OCI-LY7 (cell line): ENCODE measurements at regions not wholly inside any gene's neighbourhood (a gene's known extent, or its start where the extent isn't known, plus 50 kb on each side); places are given as distances from the start of the nearest gene placed in this dataset.

Source experiments
- BruUV-seq: library from RNA; stranded (reverse); fragments of 400-500 nt; replicated peaks from 2 replicates; lab custom pipeline; 2021; lab: Mats Ljungman, UMichigan
- CTCF ChIA-PET: fragments of 300-600 bp; sonication (Branson Sonifier 250); formaldehyde crosslinking; loops from one replicate; lab custom pipeline; 2022; ENCODE audit warnings: antibody characterized with exemption; ENCODE audit not compliant: unreplicated experiment; lab: Charles Lee
- POLR2A ChIA-PET: fragments of 300-600 bp; sonication (Branson Sonifier 250); formaldehyde crosslinking; loops from one replicate; lab custom pipeline; 2022; ENCODE audit warnings: antibody characterized with exemption; lab: Charles Lee
- DNase-seq: peaks from one replicate; pipeline ENCODE4 v3.0.0-alpha.2; 2015; ENCODE audit warnings: low spot score
- H2AFZ ChIP-seq: fragments of 200-600 bp; sonication (generic), shearing (Covaris generic); 2 replicates; pipeline ENCODE4 v1.6.1; 2014; ENCODE audit warnings: mild to moderate bottlenecking, antibody characterized with exemption, low read length, moderate library complexity
- H3K27ac ChIP-seq: fragments of 200-600 bp; sonication (generic); 2 replicates; pipeline ENCODE4 v1.5.1; 2014; ENCODE audit warnings: mixed run types, low read depth, mild to moderate bottlenecking, moderate library complexity, low read length, inconsistent platforms; ENCODE audit not compliant: poor library complexity, severe bottlenecking
- H3K36me3 ChIP-seq: fragments of 200-600 bp; sonication (generic); 2 replicates; pipeline ENCODE4 v1.6.1; 2014; ENCODE audit warnings: mild to moderate bottlenecking, antibody characterized with exemption, low read length, moderate library complexity, mixed read lengths; ENCODE audit not compliant: insufficient read depth
- H3K4me1 ChIP-seq: fragments of 200-600 bp; sonication (generic); 2 replicates; pipeline ENCODE4 v1.5.1; 2014; ENCODE audit warnings: mild to moderate bottlenecking, low read length; ENCODE audit not compliant: insufficient read depth, poor library complexity, severe bottlenecking
- H3K4me2 ChIP-seq: fragments of 200-600 bp; sonication (generic); 2 replicates; pipeline ENCODE4 v1.6.1; 2014; ENCODE audit warnings: mild to moderate bottlenecking, low read length
- H3K4me3 ChIP-seq: fragments of 200-600 bp; sonication (generic); 2 replicates; pipeline ENCODE4 v1.5.1; 2014; ENCODE audit warnings: mild to moderate bottlenecking, low read depth, low read length; ENCODE audit not compliant: poor library complexity, severe bottlenecking
- H3K79me2 ChIP-seq: fragments of 200-600 bp; sonication (generic); 2 replicates; pipeline ENCODE4 v1.6.1; 2016; ENCODE audit warnings: low read depth, mild to moderate bottlenecking, low read length, moderate library complexity, mixed read lengths; ENCODE audit not compliant: insufficient read depth
- H3K9me2 ChIP-seq: fragments of 200-600 bp; sonication (generic); 2 replicates; pipeline ENCODE4 v1.6.1; 2016; ENCODE audit warnings: mild to moderate bottlenecking, low read length, mixed read lengths; ENCODE audit not compliant: insufficient read depth
- H3K9me3 ChIP-seq: fragments of 200-600 bp; sonication (generic); 2 replicates; pipeline ENCODE4 v1.6.1; 2014; ENCODE audit warnings: mild to moderate bottlenecking, mixed run types, low read length, mixed read lengths
- H4K20me1 ChIP-seq: fragments of 200-600 bp; sonication (generic); 2 replicates; pipeline ENCODE4 v1.6.1; 2014; ENCODE audit warnings: mild to moderate bottlenecking, antibody characterized with exemption, low read length, moderate library complexity, mixed read lengths; ENCODE audit not compliant: insufficient read depth
- EZH2phosphoT487 ChIP-seq: fragments of 200-600 bp; sonication (generic); IDR thresholded peaks from 2 replicates; pipeline ENCODE4 v1.6.1; 2018; ENCODE audit warnings: low read depth, borderline replicate concordance, mild to moderate bottlenecking, mixed run types, antibody characterized with exemption, low read length, moderate library complexity, mixed read lengths
- intact Hi-C: fragments of 100-400 bp; cut with micrococcal nuclease; formaldehyde crosslinking; loops from one replicate; pipeline ENCODE4 v1.10.0; 2022; ENCODE audit not compliant: unreplicated experiment
- TF ChIP-seq, protein P1 (sequence below): fragments of 200-600 bp; sonication (generic); conservative IDR thresholded peaks from 2 replicates; pipeline ENCODE4 v1.5.1; 2014; ENCODE audit warnings: mild to moderate bottlenecking, antibody characterized with exemption, low read length, moderate library complexity, mixed read lengths

DNA sequence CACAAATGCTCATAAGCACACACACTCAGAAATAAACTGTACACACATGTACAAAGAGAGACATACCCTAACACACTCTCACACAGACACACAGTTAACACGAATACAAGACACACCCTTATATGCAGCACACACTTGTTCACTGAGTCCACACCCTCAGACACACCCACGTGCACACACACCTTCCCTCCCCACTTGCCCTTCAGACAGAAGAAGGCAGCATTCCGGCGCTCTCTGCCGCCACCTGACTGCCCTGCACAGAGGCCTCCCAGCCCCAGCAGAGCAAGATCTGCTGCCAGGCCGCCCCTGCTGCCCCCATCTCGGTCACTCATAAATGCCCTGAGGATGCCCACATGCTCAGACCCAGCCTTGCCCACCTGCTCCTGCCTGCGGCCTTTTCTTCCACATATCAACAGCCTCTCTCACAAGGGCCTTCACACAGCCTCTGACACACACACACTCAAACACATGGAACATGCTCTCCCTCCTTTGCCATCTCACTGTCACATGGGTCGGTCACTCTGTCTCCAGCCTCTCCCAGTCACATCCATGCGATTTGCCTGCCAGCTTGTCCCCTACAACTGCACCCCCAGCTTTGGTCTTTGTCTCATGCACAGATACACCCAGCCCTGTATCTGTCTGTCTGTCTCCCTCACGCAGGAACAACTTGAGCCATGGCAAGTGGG, 71.1 kb downstream of the EPHB3 start:
- no peak overlapping the region for H3K4me3 ChIP-seq
- no peak overlapping the region for H2AFZ ChIP-seq
- no peaks in the 10 kb centered on the region for H3K36me3 ChIP-seq
- intact Hi-C loops = no loop called here
- no peaks in the 10 kb centered on the region for H3K9me2 ChIP-seq
- no peaks in the 10 kb centered on the region for H4K20me1 ChIP-seq
- no TSS peak for BruUV-seq
- H3K79me2 ChIP-seq = no peaks in the 10 kb centered on the region
- ChIA-PET POLR2A (no interaction called here), CTCF (no interaction called here)
- TF ChIP-seq, protein P1, sequence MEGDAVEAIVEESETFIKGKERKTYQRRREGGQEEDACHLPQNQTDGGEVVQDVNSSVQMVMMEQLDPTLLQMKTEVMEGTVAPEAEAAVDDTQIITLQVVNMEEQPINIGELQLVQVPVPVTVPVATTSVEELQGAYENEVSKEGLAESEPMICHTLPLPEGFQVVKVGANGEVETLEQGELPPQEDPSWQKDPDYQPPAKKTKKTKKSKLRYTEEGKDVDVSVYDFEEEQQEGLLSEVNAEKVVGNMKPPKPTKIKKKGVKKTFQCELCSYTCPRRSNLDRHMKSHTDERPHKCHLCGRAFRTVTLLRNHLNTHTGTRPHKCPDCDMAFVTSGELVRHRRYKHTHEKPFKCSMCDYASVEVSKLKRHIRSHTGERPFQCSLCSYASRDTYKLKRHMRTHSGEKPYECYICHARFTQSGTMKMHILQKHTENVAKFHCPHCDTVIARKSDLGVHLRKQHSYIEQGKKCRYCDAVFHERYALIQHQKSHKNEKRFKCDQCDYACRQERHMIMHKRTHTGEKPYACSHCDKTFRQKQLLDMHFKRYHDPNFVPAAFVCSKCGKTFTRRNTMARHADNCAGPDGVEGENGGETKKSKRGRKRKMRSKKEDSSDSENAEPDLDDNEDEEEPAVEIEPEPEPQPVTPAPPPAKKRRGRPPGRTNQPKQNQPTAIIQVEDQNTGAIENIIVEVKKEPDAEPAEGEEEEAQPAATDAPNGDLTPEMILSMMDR = no peak
- TF ChIP-seq EZH2phosphoT487 = no peak
- no peak for DNase-seq
- no peak overlapping the region for H3K27ac ChIP-seq
- H3K9me3 ChIP-seq = no peaks in the 10 kb centered on the region
- H3K4me1 ChIP-seq = no peaks in the 10 kb centered on the region
- no peak overlapping the region for H3K4me2 ChIP-seq
